ENCODE measurements at regions not wholly inside any gene's neighbourhood (a gene's known extent, or its start where the extent isn't known, plus 50 kb on each side); places are given as distances from the start of the nearest gene placed in this dataset.
"Not testable (repeated sequence)": the region's sequence is repeated elsewhere in the genome, so short reads cannot be mapped to it uniquely, and the experiment has no call there.

DNA sequence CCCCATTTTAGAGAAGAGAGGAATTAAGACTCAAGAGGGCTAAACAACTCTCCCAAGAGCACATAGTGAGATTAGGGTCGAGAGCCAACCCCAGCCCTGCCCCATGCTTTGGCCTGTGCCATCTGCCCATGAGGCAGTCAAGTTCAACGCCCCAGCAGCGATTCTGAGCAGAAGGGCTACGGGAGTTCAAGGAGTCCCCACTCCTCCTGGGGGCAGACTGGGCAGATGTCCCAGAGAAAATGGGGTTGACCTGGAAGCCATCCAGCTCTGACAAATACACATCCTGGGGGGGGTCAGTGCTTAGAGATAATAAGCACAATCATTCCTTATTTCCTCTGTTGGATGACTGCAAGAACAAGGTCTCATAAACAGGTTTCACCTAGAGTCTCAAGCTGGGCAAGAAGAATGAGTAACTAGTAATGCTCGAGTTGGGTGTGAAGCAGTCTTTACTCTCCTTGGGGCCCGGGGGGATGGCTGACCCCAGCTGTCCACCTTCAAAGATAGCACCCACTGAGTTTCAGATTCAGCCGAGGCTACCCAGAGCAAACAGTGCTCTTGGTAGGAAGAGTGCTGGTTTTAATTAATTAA, 716.4 kb downstream of the RNF144A start:
- DNase-seq (ENCODE audit: low spot score): no peak

DNA sequence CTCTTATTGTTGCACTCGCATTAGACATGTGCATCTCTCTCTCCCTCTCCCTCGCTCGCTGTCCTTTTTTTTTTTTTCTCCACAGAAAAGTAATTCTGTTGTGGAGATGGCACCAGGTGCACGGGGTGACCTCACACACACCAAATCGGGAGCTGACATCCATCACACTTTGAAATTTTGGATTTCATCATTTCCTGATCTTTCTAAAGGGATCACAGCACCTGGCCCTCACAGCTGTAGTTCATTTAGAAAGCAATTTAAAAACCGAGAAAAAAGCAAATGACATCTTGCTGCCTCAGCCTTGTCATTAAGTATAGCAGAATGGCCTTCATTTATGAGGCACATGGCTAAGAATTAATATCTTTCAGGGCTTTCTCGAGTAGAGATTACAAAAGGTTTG, 717.2 kb downstream of the RNF144A start:
- no peak for DNase-seq (ENCODE audit: low spot score)

DNA sequence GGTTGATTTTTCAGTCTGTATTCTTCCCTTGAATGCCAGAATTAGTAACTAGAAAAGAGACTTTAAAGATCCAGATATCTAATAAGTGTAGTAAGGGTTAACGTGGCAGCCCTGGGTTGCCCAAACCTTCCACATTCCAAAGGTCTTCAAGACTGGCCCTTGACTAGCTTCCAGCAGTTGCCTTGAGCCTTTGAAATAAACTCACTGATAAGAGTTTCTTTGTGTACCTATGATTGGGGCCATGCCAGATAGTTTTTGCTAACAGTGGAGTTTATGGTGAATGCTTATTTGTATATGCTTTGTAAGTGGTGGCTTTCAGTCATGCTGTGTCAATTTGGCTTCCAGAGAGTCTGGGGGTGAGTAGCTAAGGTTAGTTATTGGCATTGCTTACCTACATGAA, 722.3 kb downstream of the RNF144A start:
- no peak for DNase-seq (ENCODE audit: low spot score)

DNA sequence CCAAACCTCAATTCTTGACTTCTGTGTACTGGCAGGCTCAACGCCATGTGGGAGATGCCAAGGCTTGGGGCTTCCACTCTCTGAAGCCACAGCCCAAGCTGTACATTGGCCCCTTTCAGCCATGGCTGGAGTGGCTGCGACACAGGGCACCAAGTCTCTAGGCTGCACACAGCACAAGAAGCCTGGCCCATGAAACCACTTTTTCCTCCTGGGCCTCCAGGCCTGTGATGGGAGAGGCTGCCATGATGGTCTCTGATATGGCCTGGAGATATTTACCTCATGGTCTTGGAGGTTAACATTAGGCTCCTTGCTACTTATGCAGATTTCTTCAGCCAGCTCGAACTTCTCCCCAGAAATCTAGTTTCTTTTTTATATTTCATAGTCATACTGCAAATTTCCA, 724.1 kb downstream of the RNF144A start:
- not testable (repeated sequence) for DNase-seq (ENCODE audit: low spot score)

DNA sequence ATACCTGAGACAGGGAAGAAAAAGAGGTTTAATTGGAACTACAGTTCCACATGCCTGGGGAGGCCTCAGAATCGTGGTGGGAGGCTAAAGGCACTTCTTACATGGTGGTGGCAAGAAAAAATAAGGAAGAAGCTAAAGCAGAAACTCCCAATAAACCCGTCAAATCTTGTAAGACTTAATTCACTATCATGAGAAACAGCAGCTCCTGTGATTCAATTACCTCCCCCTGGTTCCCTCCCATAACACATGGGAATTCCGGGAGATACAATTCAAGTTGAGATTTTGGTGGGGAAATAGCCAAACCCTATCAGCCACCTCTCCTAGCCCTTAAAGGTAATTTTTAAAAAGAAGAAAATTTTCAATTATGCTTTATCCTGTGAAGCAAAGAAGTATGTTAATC, 728.8 kb downstream of the RNF144A start:
- DNase-seq (ENCODE audit: low spot score): no peak

DNA sequence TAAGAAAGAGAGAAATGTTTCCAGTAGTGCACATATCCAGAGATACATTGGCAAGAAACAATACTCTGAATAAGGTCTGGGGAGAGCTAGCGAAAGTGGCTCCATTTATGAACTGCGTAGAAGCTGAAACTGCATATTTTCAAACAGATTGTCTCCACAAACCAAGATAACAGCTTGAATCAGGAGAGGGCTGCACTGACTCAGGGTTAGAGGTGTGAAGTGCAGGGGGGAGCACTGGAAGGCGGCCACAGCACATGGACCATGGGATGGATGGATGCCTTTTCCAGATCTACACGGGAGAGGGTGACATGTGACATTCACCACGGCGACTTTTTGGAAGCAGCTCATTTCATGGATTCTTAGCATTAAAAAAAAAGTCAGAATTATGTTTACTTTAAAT, 729.4 kb downstream of the RNF144A start:
- DNase-seq (ENCODE audit: low spot score): no peak

DNA sequence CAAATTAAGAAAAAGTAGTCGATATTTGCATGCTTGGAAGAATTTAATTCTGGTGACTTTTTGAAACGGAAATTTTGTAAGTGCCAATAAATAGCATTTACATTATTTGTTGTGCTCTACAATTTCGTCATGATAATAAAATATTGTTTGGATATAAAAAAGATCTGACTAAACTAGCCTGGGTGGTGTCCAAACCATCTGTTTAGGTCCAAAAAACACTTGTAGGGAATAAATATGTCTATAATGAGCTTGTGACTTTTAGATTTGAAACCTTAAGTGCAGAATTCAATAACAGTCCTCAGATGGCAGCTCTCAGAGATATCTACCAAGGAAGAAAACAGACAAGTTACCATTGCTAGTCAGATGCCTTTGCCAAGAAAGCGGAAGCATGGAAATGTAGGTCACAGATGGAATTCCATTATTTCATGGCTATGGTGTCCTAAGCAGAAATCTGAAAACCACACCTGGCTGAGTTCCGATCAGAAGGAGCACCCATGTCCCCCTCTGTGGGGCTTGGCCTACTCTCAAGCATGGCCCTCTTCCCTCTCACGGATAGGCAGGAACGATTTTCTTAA, 731.1 kb downstream of the RNF144A start:
- DNase-seq (ENCODE audit: low spot score): no peak

DNA sequence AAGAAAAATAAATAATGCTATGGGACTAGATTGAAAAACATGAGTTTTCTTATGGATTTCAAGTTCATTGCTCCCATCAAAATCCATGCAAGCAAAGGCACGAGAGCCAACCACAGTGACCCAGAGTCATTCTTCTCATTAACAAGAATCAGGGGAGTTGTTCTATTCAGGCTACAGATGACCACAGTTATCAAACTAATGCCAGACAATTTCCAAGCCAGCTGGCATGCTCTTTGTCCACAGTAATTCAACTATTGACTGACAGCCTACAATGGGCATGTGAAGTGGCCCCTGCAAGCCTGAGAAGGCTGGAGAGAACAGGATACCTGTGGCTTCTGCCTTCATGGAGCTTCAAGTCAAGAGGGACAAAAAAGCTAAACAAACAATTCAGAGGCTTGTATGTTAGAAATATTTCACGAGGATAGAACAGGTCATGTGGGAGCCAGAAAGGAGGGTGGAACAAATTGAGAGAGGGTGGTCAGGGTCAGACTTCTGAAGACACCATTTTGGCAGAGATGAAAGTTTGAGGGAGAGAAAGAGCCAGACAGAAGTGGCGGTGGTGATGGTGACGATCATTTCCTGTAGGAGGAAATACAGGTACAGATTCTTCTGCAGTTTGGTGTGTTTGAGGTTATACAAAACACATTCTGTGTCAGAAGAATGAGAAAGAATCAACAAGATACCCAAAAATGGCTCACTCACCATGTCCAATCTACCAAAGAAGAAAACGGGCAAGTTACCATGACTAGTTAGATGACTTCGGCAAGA, 732.4 kb downstream of the RNF144A start:
- DNase-seq (ENCODE audit: low spot score): no peak

DNA sequence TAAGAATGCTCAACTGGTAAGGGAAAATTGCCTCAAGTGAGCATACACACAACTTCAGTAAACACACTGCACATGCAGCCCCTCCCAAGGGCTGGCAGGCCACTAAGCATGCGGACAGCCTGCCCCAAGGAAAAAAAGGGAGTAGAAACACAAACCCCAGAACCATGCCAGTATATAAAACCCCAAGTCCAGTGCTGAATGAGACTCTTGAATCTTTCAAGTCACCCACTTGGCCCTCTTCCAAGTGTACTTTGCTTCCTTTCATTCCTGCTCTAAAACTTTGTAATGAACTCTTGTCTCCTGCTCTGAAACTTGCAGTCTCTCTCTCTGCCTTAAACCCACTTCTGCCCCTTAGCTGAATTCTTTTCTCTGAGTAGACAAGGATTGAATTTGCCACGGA, 736.4 kb downstream of the RNF144A start:
- peak; percentile 26 for DNase-seq (ENCODE audit: low spot score)

DNA sequence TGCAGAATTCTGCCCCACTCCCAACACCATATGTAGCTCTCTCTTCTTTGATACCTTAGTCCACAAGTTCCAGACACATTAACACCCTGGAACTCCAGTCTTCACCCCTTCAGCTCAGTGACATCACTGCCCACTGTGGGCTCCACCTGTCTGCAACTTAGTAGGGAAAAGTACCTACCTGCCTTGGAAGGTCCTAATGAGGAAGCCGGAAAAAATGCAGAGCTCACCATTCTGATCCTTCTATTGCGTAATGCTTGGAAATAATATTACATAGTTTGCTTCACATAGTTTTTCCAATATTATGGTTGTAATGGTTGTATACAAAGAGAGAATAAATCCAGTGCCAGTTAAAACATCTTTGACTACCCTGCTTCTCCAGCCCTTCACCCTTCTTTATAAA, 738.4 kb downstream of the RNF144A start:
- DNase-seq (ENCODE audit: low spot score): no peak

DNA sequence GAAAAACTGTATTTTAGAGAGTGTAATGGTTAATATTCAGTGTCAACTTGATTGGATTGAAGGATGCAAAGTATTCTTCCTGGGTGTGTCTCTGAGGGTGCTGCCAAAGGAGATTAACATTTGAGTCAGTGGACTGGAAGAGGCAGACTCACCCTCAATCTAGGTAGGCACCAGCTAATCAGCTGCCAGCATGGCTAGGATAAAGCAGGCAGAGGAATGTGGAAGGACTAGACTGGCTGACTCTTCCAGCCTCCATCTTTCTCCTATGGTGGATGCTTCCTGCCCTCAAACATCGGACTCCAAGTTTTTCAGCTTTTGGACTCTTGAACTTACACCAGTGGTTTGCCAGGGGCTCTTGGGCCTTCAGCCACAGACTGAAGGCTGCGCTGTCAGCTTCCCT, 740.3 kb downstream of the RNF144A start:
- DNase-seq (ENCODE audit: low spot score): not testable (repeated sequence)

DNA sequence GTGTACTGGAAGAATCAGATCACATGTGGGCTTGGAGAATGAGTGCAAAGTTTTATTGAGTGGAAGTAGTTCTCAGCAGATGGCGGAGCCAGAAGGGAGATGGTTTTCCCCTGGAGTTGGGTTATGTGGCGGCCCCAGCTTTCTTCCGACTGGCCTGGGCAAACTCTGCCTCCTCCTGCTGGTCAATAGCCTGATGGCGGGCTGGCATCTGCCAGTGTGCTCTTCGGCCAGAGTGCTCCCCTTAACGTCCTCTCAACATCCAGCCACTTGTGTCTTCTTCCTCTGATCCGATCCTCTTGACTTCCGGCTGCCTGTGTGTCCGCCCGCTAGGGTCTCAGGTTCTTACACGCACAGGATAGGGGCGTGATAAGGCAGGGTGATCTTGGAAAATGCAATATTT, 741.3 kb downstream of the RNF144A start:
- DNase-seq (ENCODE audit: low spot score): no peak

DNA sequence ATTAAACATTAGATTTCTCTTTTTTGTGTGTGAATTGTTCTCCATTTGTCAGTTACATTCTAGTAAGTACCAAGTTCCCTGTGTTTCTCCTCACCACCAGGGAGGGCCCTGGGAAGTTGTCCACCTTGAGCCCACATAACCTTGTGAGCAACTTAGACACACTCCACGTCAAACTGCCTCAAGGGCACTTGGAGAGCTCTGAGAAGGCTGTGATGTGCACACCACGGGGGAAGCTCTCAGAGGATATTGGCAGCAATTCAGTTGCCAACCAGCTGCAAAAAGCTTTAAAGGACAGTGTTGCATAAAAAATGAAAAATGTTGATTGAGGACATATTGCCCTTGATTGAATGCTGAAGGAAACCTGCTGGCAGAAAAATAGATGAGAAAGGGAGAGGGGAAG, 743.6 kb downstream of the RNF144A start:
- no peak for DNase-seq (ENCODE audit: low spot score)

DNA sequence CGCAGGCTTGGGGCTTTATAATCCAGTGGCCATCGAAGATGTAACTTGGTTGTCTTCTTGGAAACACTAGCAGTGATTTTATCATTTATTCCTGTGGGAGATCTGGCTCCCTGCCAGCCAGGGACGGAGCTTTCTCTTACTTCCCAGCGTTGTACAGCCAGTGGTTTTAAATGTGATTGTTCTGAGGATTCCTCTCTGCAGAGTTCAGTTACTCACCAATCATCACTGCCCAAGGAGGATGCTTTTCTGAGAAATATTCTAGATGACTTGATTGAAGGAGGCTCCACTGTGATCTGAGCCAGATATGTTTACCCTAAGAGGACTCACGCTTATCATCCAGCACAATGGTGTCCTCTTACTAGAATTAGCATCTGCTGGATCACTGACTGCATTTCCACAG, 744.3 kb downstream of the RNF144A start:
- DNase-seq (ENCODE audit: low spot score): no peak

DNA sequence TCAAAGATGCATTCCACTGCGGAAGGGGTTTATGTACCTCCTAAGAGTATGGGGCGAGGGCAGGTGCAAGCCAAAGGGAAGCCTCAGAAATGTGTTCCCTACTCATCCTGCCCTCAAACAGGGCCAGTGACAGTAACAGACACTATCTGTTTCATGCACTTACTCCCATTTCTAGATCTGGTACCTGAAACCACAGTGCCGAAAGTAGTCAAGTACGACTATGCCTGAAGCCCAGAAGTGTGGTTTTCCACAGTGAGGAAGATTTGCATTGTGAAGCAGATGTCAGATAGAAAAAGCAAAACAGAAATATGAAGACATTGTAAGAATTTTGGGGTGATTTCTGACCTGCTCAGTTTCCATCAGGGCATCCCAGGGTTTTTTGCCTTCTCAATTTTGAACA, 748.7 kb downstream of the RNF144A start:
- no peak for DNase-seq (ENCODE audit: low spot score)

DNA sequence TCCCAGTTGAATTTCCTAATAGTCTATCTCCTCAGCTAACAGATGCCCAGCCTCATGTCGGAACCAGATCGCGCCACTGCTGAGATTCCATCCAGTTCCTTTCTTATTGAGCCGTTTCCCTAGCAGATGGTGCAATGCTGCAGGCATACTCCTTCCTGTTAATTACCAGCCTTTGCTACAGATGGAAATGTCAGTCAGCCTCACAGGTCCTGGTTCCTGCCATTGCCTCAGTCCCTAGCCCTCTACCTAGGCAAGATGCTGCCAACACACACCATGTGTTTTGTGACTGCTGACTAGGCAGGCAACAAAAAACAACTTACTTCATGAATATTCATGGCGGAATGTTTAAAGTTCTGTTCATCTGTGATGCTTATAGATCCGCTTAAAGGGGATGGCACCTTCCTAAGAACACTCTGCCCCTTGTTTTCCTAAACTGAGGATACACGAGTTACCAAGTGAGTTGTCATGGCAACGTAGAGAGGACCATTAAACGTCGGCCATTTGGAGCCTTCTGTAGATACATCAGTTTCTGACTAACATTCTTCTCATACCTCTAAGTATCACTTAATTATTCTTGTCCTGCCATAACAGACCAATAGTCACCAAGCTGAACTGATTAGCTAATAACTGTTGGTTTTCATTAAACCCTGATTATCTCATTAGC, 749.5 kb downstream of the RNF144A start:
- DNase-seq (ENCODE audit: low spot score): no peak

DNA sequence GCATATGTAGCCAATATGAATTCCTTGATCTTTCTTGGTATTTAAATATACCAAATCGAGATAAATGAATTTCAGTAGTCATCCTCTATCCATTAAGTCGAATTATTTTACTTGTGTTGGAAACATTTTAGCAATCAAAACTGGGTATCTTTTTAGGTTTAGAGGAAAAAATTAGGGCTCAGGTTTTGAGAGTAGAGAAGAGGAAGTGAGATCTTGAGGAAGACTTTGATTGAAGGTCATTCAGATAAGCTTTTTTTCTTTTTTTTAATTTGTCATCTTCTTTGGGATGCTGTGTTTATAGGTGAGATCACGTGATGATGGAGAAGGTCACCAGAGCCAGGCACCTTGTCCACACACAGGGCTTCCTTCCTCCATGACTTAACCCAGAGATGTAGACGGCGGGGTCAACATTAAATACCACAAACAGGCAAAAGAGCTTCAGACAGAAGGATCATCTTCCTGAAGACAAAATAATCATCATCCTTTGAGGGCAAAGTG, 750.1 kb downstream of the RNF144A start:
- no peak for DNase-seq (ENCODE audit: low spot score)

DNA sequence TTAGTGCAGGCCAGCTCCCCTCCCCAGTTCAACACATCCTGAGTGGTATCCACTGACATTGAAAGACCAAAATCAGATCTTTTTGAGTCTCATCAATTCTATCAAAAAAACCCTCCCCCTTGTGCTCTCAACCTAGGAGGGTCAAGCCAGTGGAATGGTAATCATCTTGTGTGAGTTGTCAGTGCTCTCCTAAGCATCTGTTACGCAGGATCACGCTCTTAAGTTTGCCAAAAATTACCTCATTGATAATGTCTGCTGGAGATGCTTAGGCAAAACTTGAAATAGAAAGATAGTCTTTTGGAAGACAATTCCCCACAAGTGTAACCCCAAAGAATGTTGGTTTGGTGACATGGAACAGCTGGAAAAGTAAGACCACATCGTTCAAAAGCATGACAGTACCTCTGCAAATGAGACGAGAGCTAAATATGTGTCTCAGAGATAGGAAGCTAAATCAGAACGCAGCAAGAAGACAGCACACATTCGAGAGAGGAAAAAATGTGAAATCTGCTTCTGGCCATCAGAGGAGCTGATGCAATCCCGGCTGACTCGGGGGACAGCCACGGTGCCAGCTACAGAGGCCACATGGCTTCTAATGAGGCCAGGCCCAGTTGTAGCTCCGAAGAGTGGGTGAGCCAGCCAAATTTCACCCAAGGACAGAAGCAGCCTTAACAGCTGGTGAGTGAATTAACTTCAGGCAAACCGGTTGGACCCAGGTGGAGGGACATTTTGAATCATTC, 753.9 kb downstream of the RNF144A start:
- DNase-seq (ENCODE audit: low spot score): no peak

DNA sequence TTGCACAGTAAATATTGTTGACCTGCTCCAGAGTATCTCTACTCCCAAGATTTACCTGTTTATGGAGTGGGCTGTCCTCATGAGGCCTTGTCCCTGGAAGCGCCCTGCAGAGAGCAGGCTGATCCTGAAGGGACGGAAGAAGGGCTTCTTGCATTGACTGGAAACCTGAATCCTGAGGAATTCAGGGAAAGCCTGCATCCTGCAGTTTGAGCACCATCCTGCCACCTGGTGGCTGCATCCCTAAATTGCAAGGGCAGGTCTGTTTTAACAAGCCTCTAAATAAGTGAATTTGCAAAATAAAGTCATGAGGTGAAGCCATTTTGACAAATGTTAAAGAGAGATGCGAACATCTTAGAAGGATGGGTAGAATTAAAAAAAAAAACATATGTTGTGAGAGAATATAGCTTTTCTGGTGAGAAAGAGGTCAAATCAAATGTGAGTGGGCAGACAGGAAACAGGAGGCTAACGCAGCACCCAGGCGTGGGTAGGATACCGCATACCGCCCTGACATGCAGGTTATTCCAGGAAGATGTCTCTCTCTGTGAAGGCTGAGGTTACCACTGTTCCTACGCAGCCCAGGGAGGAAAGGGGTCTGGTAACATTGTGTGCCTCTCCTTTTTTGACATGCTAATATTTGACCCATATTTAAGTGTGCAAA, 754.9 kb downstream of the RNF144A start:
- DNase-seq (ENCODE audit: low spot score): peak; percentile 74

DNA sequence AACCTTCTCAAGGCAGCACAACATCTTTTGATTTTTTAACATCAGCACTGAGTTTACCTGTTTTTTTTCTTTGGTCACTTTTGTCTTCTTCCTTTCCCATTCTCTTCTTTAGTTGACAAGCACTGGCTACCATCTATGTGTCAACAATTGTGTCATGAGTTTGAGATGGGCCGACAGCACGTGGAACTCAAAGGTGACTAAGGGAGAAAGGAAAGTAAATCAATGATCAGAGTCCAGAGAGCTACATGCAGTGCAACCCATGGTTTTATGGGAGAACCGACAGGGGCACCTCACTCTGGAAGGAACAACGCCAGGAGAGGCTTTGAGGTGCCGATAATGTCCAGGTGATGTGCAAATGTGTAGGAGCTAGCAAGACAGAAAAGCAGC, 755.5 kb downstream of the RNF144A start:
- DNase-seq (ENCODE audit: low spot score): no peak

DNA sequence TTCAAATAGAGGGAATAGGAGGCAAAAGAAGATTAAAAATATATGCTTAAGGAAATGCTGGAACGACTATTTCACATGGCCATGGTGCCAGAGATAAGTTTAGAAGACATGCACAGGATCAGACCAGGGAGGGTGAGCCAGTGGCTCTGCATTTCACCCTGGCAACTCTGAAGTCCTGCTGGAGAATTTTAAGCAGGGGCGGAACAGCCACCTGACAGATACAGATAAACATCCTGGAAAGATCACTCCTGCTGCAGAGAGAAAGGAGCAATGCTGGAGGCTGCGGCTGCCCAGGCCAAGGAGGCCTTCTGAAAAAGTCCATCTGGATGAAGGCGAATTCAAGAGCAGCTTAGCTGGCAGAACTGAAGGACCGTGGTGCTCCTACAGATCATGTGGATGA, 755.9 kb downstream of the RNF144A start:
- DNase-seq (ENCODE audit: low spot score): no peak

Measured in HT-29 (cell line).